22Rv1 (cell line): ENCODE measurements at regions not wholly inside any gene's neighbourhood (a gene's known extent, or its start where the extent isn't known, plus 50 kb on each side); places are given as distances from the start of the nearest gene placed in this dataset.

Source experiments
- CTCF ChIP-seq: fragments of 450-650 bp; IDR thresholded peaks from 2 replicates; pipeline ENCODE4 v1.5.1; 2017; ENCODE audit warnings: mild to moderate bottlenecking
- ZFX ChIP-seq: fragments of 450-650 bp; IDR thresholded peaks from 2 replicates; pipeline ENCODE4 v1.6.1; 2017; ENCODE audit warnings: antibody characterized with exemption, borderline replicate concordance

- no peak for TF ChIP-seq CTCF
- no peak for TF ChIP-seq ZFX
These were observed 377.0 kb upstream of the RIOK2 start for GRCh38 chr5:97559827-97560598.
